PC-3 (cell line): ENCODE measurements at regions not wholly inside any gene's neighbourhood (a gene's known extent, or its start where the extent isn't known, plus 50 kb on each side); places are given as distances from the start of the nearest gene placed in this dataset.

Experiments
- ATAC-seq: fragments of 200-7000 bp; cut with Tn5 transposase; 2 replicates; pipeline ENCODE4 v1.9.1; 2020; ENCODE audit warnings: mild to moderate bottlenecking, moderate library complexity
- BruUV-seq: library from RNA; stranded (reverse); fragments of 400-500 nt; replicated peaks from 2 replicates; lab custom pipeline; 2021; lab: Mats Ljungman, UMichigan
- CTCF ChIA-PET: fragments of 300-600 bp; sonication (Branson Sonifier 250); formaldehyde crosslinking; loops from one replicate; lab custom pipeline; 2022; ENCODE audit warnings: antibody characterized with exemption; lab: Charles Lee
- POLR2A ChIA-PET: fragments of 300-600 bp; sonication (Branson Sonifier 250); formaldehyde crosslinking; loops from one replicate; lab custom pipeline; 2022; ENCODE audit warnings: antibody characterized with exemption; ENCODE audit not compliant: unreplicated experiment; lab: Charles Lee
- DNase-seq: peaks from one replicate; pipeline ENCODE4 v3.0.0-alpha.2; 2015
- H2AFZ ChIP-seq: fragments of 300-600 bp; sonication (generic); 2 replicates; pipeline ENCODE4 v1.6.0; 2016; ENCODE audit warnings: antibody characterized with exemption, low read length
- H3F3A ChIP-seq: fragments of 300-600 bp; sonication (generic); one replicate; pipeline ENCODE4 v1.6.0; 2017; ENCODE audit warnings: antibody characterized with exemption, low read length, control low read depth, mild to moderate bottlenecking; ENCODE audit not compliant: unreplicated experiment
- H3K27ac ChIP-seq: fragments of 300-600 bp; sonication (generic); 2 replicates; pipeline ENCODE4 v1.5.1; 2016; ENCODE audit warnings: mild to moderate bottlenecking, low read length
- H3K27me3 ChIP-seq: fragments of 300-600 bp; sonication (generic); 2 replicates; pipeline ENCODE4 v1.6.1; 2016; ENCODE audit warnings: low read length, mixed read lengths
- H3K36me3 ChIP-seq: fragments of 300-600 bp; sonication (generic); 2 replicates; pipeline ENCODE4 v1.6.1; 2016; ENCODE audit warnings: low read depth, mixed run types, low read length, mixed read lengths
- H3K4me1 ChIP-seq: fragments of 300-600 bp; sonication (generic); 2 replicates; pipeline ENCODE4 v1.5.1; 2016; ENCODE audit warnings: low read length; ENCODE audit not compliant: insufficient read depth
- H3K4me2 ChIP-seq: fragments of 300-600 bp; sonication (generic); 2 replicates; pipeline ENCODE4 v1.6.0; 2016; ENCODE audit warnings: low read length
- H3K4me3 ChIP-seq: fragments of 300-600 bp; sonication (generic); 2 replicates; pipeline ENCODE4 v1.5.1; 2016; ENCODE audit warnings: mild to moderate bottlenecking, low read length, mixed read lengths
- H3K79me2 ChIP-seq: fragments of 300-600 bp; sonication (generic); 2 replicates; pipeline ENCODE4 v1.6.1; 2017; ENCODE audit warnings: low read length, mixed read lengths
- H3K9ac ChIP-seq: fragments of 300-600 bp; sonication (generic); 2 replicates; pipeline ENCODE4 v1.6.0; 2016; ENCODE audit warnings: mild to moderate bottlenecking, low read length
- H3K9me2 ChIP-seq: fragments of 300-600 bp; sonication (generic); replicated peaks from 2 replicates; pipeline ENCODE4 v1.6.1; 2016; ENCODE audit warnings: mixed run types, low read length, mixed read lengths
- H3K9me3 ChIP-seq: fragments of 300-600 bp; sonication (generic); 2 replicates; pipeline ENCODE4 v1.6.1; 2016; ENCODE audit warnings: low read length, mixed read lengths
- H4K20me1 ChIP-seq: fragments of 300-600 bp; sonication (generic); 2 replicates; pipeline ENCODE4 v1.6.1; 2016; ENCODE audit warnings: low read length, mixed read lengths
- CTCF ChIP-seq: fragments of 300-600 bp; sonication (generic); conservative IDR thresholded peaks from 2 replicates; pipeline ENCODE4 v1.5.1; 2017; ENCODE audit warnings: antibody characterized with exemption, low read depth, mild to moderate bottlenecking, low read length
- EZH2 ChIP-seq: fragments of 300-600 bp; sonication (generic); IDR thresholded peaks from one replicate; pipeline ENCODE4 v1.6.1; 2017; ENCODE audit warnings: antibody characterized with exemption, mild to moderate bottlenecking, low read length; ENCODE audit not compliant: unreplicated experiment
- EZH2phosphoT487 ChIP-seq: fragments of 300-600 bp; sonication (generic); IDR thresholded peaks from 2 replicates; pipeline ENCODE4 v1.6.1; 2018; ENCODE audit warnings: mild to moderate bottlenecking, antibody characterized with exemption, low read length, borderline replicate concordance
- intact Hi-C: fragments of 100-400 bp; cut with micrococcal nuclease; formaldehyde crosslinking; loops from 2 replicates; pipeline ENCODE4 v1.9.0; 2023

GRCh38 chr18:47415881-47416280 lies 164.4 kb upstream of the SKOR2 start:
- CTCF ChIA-PET: no interaction called here
- TF ChIP-seq CTCF (no peak), EZH2phosphoT487 (no peak), EZH2 (no peak)
- Histone ChIP-seq H3K9me3 (no peaks in the 10 kb centered on the region), H3K4me1 (no peaks in the 10 kb centered on the region), H3K27ac (no peak overlapping the region), H2AFZ (no peak overlapping the region), H4K20me1 (no peaks in the 10 kb centered on the region), H3K79me2 (no peaks in the 10 kb centered on the region), H3K4me3 (no peak overlapping the region), H3K9me2 (no peaks in the 10 kb centered on the region), H3K9ac (no peak overlapping the region), H3K4me2 (no peak overlapping the region), H3F3A (no peaks in the 10 kb centered on the region), H3K36me3 (no peaks in the 10 kb centered on the region), H3K27me3 (no peaks in the 10 kb centered on the region; the same call in none of the 2 replicates)
- POLR2A ChIA-PET: no interaction called here
- ATAC-seq: no peak
- no peak for DNase-seq
- intact Hi-C loops: no loop called here
- BruUV-seq: no TSS peak

- ChIA-PET CTCF (no interaction called here), POLR2A (no interaction called here)
- Histone ChIP-seq H3K36me3 (no peaks in the 10 kb centered on the region), H3K9me3 (no peaks in the 10 kb centered on the region), H3K79me2 (no peaks in the 10 kb centered on the region), H3K9me2 (no peaks in the 10 kb centered on the region), H3F3A (no peaks in the 10 kb centered on the region), H3K4me3 (no peak overlapping the region), H3K4me2 (no peak overlapping the region), H3K4me1 (no peaks in the 10 kb centered on the region), H3K27me3 (no peaks in the 10 kb centered on the region; the same call in none of the 2 replicates), H3K9ac (no peak overlapping the region), H4K20me1 (no peaks in the 10 kb centered on the region), H2AFZ (no peak overlapping the region), H3K27ac (no peak overlapping the region)
- ATAC-seq (no peak), DNase-seq (no peak)
- TF ChIP-seq EZH2phosphoT487 (no peak), CTCF (no peak), EZH2 (no peak)
- no TSS peak for BruUV-seq
- intact Hi-C loops: no loop called here
These were observed 161.9 kb upstream of the SKOR2 start for GRCh38 chr18:47413327-47413726.

- intact Hi-C loops: no loop called here
- Histone ChIP-seq H3K36me3 (no peaks in the 10 kb centered on the region), H3K4me2 (no peak overlapping the region), H3K9ac (no peak overlapping the region), H3K4me3 (no peak overlapping the region), H3F3A (no peaks in the 10 kb centered on the region), H3K9me3 (no peaks in the 10 kb centered on the region), H3K27ac (no peak overlapping the region), H3K27me3 (no peaks in the 10 kb centered on the region; the same call in none of the 2 replicates), H3K79me2 (no peaks in the 10 kb centered on the region), H3K4me1 (no peaks in the 10 kb centered on the region), H3K9me2 (no peaks in the 10 kb centered on the region), H2AFZ (no peak overlapping the region), H4K20me1 (no peaks in the 10 kb centered on the region)
- POLR2A ChIA-PET: no interaction called here
- no peak for DNase-seq
- TF ChIP-seq CTCF: no peak
- ATAC-seq: no peak
- BruUV-seq: no TSS peak
- CTCF ChIA-PET: no interaction called here
These were observed 161.5 kb upstream of the SKOR2 start for GRCh38 chr18:47412924-47413323.
